CD4-positive, alpha-beta T cell (primary cell): ENCODE measurements at regions not wholly inside any gene's neighbourhood (a gene's known extent, or its start where the extent isn't known, plus 50 kb on each side); places are given as distances from the start of the nearest gene placed in this dataset.

Experiments
- ATAC-seq: fragments of 200-7000 bp; cut with Tn5 transposase; one replicate; pipeline ENCODE4 v1.10.0; 2022; ENCODE audit warnings: mild to moderate bottlenecking; ENCODE audit not compliant: poor library complexity
- CTCF ChIA-PET: fragments of 350-600 bp; sonication (Branson Sonifier 250); formaldehyde crosslinking; loops from one replicate; lab custom pipeline; 2021; ENCODE audit warnings: antibody characterized with exemption, inconsistent platforms; lab: Charles Lee
- POLR2A ChIA-PET: fragments of 350-600 bp; sonication (Branson Sonifier 250); formaldehyde crosslinking; loops from one replicate; lab custom pipeline; 2021; ENCODE audit warnings: antibody characterized with exemption, inconsistent platforms; lab: Charles Lee
- DNase-seq, 14 experiments: peaks; one replicate each; pipeline ENCODE4 v3.0.0-alpha.2; 2013 to 2020; ENCODE audit warnings: mixed read lengths in 2 of 14
- H3K27ac ChIP-seq, 2 donors: one replicate each; pipeline versions ENCODE4 v1.5.1 to v1.7.0; 2013; ENCODE audit warnings: low read length in 2 of 2, low read depth in 1 of 2, mild to moderate bottlenecking in 1 of 2
- H3K27me3 ChIP-seq, 2 experiments: 1 replicate in 1 of 2; 2 replicates in 1 of 2; pipeline versions ENCODE4 v1.6.1 to v1.7.0; 2013; ENCODE audit warnings: low read length in 2 of 2, control low read depth in 1 of 2, mild to moderate bottlenecking in 1 of 2, moderate library complexity in 1 of 2; ENCODE audit not compliant: insufficient read depth in 2 of 2, control insufficient read depth in 1 of 2
- H3K36me3 ChIP-seq: one replicate; pipeline ENCODE4 v1.6.1; 2013; ENCODE audit warnings: low read length, control low read depth; ENCODE audit not compliant: insufficient read depth
- H3K4me1 ChIP-seq: one replicate; pipeline ENCODE4 v1.6.1; 2013; ENCODE audit warnings: low read length, control low read depth; ENCODE audit not compliant: insufficient read depth
- H3K4me3 ChIP-seq: one replicate; pipeline ENCODE4 v1.5.1; 2013; ENCODE audit warnings: mild to moderate bottlenecking, low read length, moderate library complexity
- H3K9me3 ChIP-seq, 2 experiments: 1 replicate in 1 of 2; 2 replicates in 1 of 2; pipeline versions ENCODE4 v1.6.1 to v1.7.0; 2013; ENCODE audit warnings: low read length in 2 of 2, mild to moderate bottlenecking in 2 of 2, control low read depth in 1 of 2, moderate library complexity in 1 of 2; ENCODE audit not compliant: control insufficient read depth in 1 of 2, insufficient read depth in 1 of 2
- H3K27ac Mint-ChIP-seq: one replicate; pipeline ENCODE4 v1.8.0; 2020; ENCODE audit warnings: mixed read lengths
- H3K27me3 Mint-ChIP-seq: one replicate; pipeline ENCODE4 v1.8.0; 2021; ENCODE audit warnings: mixed read lengths
- H3K36me3 Mint-ChIP-seq: one replicate; pipeline ENCODE4 v1.8.0; 2021; ENCODE audit warnings: low read depth, mixed read lengths
- H3K4me1 Mint-ChIP-seq: one replicate; pipeline ENCODE4 v1.8.0; 2021; ENCODE audit warnings: low read depth, mixed read lengths
- H3K4me3 Mint-ChIP-seq: one replicate; pipeline ENCODE4 v1.8.0; 2020; ENCODE audit warnings: mild to moderate bottlenecking, mixed read lengths
- H3K9me3 Mint-ChIP-seq: one replicate; pipeline ENCODE4 v1.8.0; 2020; ENCODE audit warnings: mixed read lengths
- intact Hi-C, 2 experiments: fragments of 100-400 bp; cut with DNase I in 1 of 2; cut with micrococcal nuclease in 1 of 2; formaldehyde crosslinking; loops; one replicate each; pipeline versions ENCODE4 v1.15.1 to v1.9.0; 2023 to 2025; cut with DNase I, micrococcal nuclease
- TF ChIP-seq, protein P1 (sequence below): fragments of 200-600 bp; IDR thresholded peaks from one replicate; pipeline ENCODE4 v1.8.0; 2022; ENCODE audit warnings: antibody characterized with exemption, mild to moderate bottlenecking

DNA sequence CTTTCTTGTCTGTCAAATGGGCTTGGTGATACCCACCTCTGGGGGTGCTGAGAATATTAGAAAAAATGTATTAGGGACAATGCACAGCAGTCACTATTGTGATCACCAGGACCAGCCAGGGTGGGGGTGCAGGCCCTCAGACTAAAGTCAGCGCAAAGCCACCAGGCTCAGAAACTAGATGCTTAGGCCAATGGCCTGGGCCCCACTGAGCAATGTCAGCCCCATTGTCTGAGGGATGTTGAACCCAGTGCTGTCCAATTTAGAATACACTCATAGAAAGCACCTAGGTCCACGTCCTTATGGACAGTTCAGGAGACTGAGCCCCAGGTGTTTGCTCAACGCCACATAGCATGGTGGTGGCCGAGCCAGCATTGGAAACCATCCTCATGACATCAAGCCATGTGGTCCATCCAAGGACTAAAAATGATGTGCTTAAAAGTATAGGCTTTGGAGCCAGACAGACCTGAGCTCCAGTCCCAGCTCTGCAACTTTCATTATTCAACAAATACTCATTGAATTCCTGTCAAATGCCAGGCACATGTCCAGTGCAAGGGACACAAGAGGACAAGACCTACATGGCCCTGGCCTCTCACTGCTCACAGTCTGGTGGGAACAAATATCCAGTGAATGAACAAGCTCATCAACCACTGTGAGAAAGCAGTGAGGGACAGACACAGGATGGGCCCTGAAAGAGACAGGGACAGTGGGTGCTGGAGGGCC is 273.8 kb downstream of the MATN1 start:
- POLR2A ChIA-PET: no interaction called here
- Mint-ChIP-seq H3K36me3 (no peaks in the 10 kb centered on the region), H3K27me3 (peaks cover 7% of the 10 kb centered on the region), H3K4me1 (no peaks in the 10 kb centered on the region), H3K4me3 (no peak overlapping the region), H3K9me3 (no peaks in the 10 kb centered on the region), H3K27ac (no peak overlapping the region)
- intact Hi-C loops: no loop called here
- CTCF ChIA-PET: no interaction called here
- ATAC-seq: no peak
- Histone ChIP-seq H3K36me3 (no peaks in the 10 kb centered on the region), H3K9me3 (peaks cover 0 to 6% of the 10 kb centered on the region in 2 experiments), H3K4me3 (no peak overlapping the region), H3K27ac (no peak overlapping the region), H3K4me1 (no peaks in the 10 kb centered on the region), H3K27me3 (peaks cover 3 to 5% of the 10 kb centered on the region in 2 experiments)
- no peak for DNase-seq
- TF ChIP-seq, protein P1, sequence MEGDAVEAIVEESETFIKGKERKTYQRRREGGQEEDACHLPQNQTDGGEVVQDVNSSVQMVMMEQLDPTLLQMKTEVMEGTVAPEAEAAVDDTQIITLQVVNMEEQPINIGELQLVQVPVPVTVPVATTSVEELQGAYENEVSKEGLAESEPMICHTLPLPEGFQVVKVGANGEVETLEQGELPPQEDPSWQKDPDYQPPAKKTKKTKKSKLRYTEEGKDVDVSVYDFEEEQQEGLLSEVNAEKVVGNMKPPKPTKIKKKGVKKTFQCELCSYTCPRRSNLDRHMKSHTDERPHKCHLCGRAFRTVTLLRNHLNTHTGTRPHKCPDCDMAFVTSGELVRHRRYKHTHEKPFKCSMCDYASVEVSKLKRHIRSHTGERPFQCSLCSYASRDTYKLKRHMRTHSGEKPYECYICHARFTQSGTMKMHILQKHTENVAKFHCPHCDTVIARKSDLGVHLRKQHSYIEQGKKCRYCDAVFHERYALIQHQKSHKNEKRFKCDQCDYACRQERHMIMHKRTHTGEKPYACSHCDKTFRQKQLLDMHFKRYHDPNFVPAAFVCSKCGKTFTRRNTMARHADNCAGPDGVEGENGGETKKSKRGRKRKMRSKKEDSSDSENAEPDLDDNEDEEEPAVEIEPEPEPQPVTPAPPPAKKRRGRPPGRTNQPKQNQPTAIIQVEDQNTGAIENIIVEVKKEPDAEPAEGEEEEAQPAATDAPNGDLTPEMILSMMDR: no peak

- CTCF ChIA-PET: no interaction called here
These were observed 274.4 kb downstream of the MATN1 start for GRCh38 chr1:30449003-30449402.

DNA sequence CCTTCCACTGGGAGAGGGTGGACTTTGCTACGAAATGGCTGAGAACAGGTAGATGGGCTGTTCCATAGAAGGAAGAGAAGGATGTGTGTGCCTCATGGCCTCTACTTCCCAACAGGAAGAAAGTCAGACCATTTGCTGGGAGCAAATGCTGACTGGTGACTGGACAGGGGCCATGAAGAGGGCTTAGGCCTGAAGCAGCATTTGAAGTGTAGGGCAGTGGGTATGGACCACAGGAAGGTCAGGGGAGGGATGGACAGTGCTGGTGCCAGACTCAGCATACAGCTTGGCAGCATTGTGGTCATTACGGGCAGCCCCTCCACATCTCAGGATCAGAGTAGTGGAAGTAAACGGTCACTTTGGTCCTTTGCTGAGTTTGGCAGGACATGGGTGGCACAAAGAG is 275.7 kb downstream of the MATN1 start:
- DNase-seq: no peak
- no peaks in the 10 kb centered on the region for H3K4me1 Mint-ChIP-seq
- peaks cover 5% of the 10 kb centered on the region for H3K9me3 Mint-ChIP-seq

More at GRCh38 chr1:30449003-30449402, 274.4 kb downstream of the MATN1 start:
- no peaks in the 10 kb centered on the region for H3K36me3 ChIP-seq
- H3K36me3 Mint-ChIP-seq: no peaks in the 10 kb centered on the region
- peaks cover 3 to 5% of the 10 kb centered on the region in 2 experiments for H3K27me3 ChIP-seq
- H3K4me1 ChIP-seq: no peaks in the 10 kb centered on the region
- ATAC-seq (no peak), DNase-seq (no peak)
- H3K27ac Mint-ChIP-seq: no peak overlapping the region
- H3K27me3 Mint-ChIP-seq: peaks cover 7% of the 10 kb centered on the region
- H3K27ac ChIP-seq: no peak overlapping the region
- TF ChIP-seq, protein P1: no peak
- H3K4me3 Mint-ChIP-seq: no peak overlapping the region
- H3K4me1 Mint-ChIP-seq: no peaks in the 10 kb centered on the region
- intact Hi-C loops: no loop called here
- no peak overlapping the region for H3K4me3 ChIP-seq
- POLR2A ChIA-PET: no interaction called here
- H3K9me3 ChIP-seq: peaks cover 0 to 6% of the 10 kb centered on the region in 2 experiments
- peaks cover 4% of the 10 kb centered on the region for H3K9me3 Mint-ChIP-seq

More for the DNA sequence above, 275.7 kb downstream of the MATN1 start:
- H3K27ac Mint-ChIP-seq: no peak overlapping the region
- H3K9me3 ChIP-seq: no peaks in the 10 kb centered on the region
- no peak overlapping the region for H3K4me3 ChIP-seq
- H3K27ac ChIP-seq: no peak overlapping the region
- ChIA-PET POLR2A (no interaction called here), CTCF (no interaction called here)
- ATAC-seq: no peak
- peaks cover 3 to 5% of the 10 kb centered on the region in 2 experiments for H3K27me3 ChIP-seq
- intact Hi-C loops: no loop called here
- H3K36me3 Mint-ChIP-seq: no peaks in the 10 kb centered on the region
- H3K27me3 Mint-ChIP-seq: peaks cover 7% of the 10 kb centered on the region
- no peak overlapping the region for H3K4me3 Mint-ChIP-seq
- TF ChIP-seq, protein P1: no peak
- no peaks in the 10 kb centered on the region for H3K4me1 ChIP-seq
- H3K36me3 ChIP-seq: no peaks in the 10 kb centered on the region
